HG02973 (cell line): ENCODE measurements at regions not wholly inside any gene's neighbourhood (a gene's known extent, or its start where the extent isn't known, plus 50 kb on each side); places are given as distances from the start of the nearest gene placed in this dataset.

ENCODE experiments used
- ATAC-seq: cut with Tn5 transposase; IDR thresholded peaks from one replicate; pipeline ENCODE4 v1.9.1; 2021; ENCODE audit warnings: moderate library complexity; ENCODE audit not compliant: unreplicated experiment

GRCh38 chr4:3343358-3343757 is 50.5 kb downstream of the RGS12 start:
- ATAC-seq = no peak

- ATAC-seq = no peak
Measured at GRCh38 chr4:3344104-3344503, 51.3 kb downstream of the RGS12 start.

- ATAC-seq = no peak
Measured at GRCh38 chr4:3344596-3344995, 51.8 kb downstream of the RGS12 start.

- ATAC-seq = no peak
Measured at GRCh38 chr4:3345384-3345783, 52.6 kb downstream of the RGS12 start.

- no peak for ATAC-seq
Measured at GRCh38 chr4:3346146-3346545, 53.3 kb downstream of the RGS12 start.

- ATAC-seq = no peak
Measured at GRCh38 chr4:3347871-3348270, 55.0 kb downstream of the RGS12 start.

- no peak for ATAC-seq
Measured at GRCh38 chr4:3348621-3349020, 55.8 kb downstream of the RGS12 start.

GRCh38 chr4:3349116-3349515 is 56.3 kb downstream of the RGS12 start:
- ATAC-seq = no peak

- no peak for ATAC-seq
Measured at GRCh38 chr4:3351997-3352396, 59.2 kb downstream of the RGS12 start.

GRCh38 chr4:3352505-3352904 is 59.7 kb downstream of the RGS12 start:
- no peak for ATAC-seq

GRCh38 chr4:3352941-3353594 is 60.2 kb downstream of the RGS12 start:
- no peak for ATAC-seq

GRCh38 chr4:3353752-3354454 is 61.1 kb downstream of the RGS12 start:
- no peak for ATAC-seq

GRCh38 chr4:3354455-3354811 is 61.6 kb downstream of the RGS12 start:
- ATAC-seq = no peak

GRCh38 chr4:3355266-3355748 is 62.5 kb downstream of the RGS12 start:
- ATAC-seq = peak; percentile 88

- ATAC-seq = no peak
Measured at GRCh38 chr4:3358656-3359055, 65.8 kb downstream of the RGS12 start.

- ATAC-seq = no peak
Measured at GRCh38 chr4:3360777-3361176, 68.0 kb downstream of the RGS12 start.

GRCh38 chr4:3361406-3361805 is 68.6 kb downstream of the RGS12 start:
- no peak for ATAC-seq

GRCh38 chr4:3361896-3362295 is 69.1 kb downstream of the RGS12 start:
- ATAC-seq = no peak

GRCh38 chr4:3362431-3363287 is 69.8 kb downstream of the RGS12 start:
- ATAC-seq = no peak

- no peak for ATAC-seq
Measured at GRCh38 chr4:3363411-3364141, 70.8 kb downstream of the RGS12 start.

- ATAC-seq = no peak
Measured at GRCh38 chr4:3364199-3364598, 71.4 kb downstream of the RGS12 start.
